Breast epithelium (tissue), 4 donors: ENCODE measurements at regions not wholly inside any gene's neighbourhood (a gene's known extent, or its start where the extent isn't known, plus 50 kb on each side); places are given as distances from the start of the nearest gene placed in this dataset.

Source experiments
- DNase-seq, 2 donors: peaks; one replicate each; pipeline ENCODE4 v3.0.0-alpha.2; 2019; ENCODE audit warnings: low spot score in 2 of 2
- H3K27ac ChIP-seq, 2 donors: fragments of 200-600 bp; sonication (generic) in 1 of 2; one replicate each; pipeline ENCODE4 v1.5.1; 2016 to 2019; ENCODE audit warnings: mild to moderate bottlenecking in 1 of 2
- H3K27me3 ChIP-seq, 2 donors: fragments of 200-600 bp; sonication (generic) in 1 of 2; one replicate each; pipeline versions ENCODE4 v1.5.1 to v1.6.0; 2017 to 2019; ENCODE audit warnings: control low read depth in 1 of 2, mild to moderate bottlenecking in 1 of 2
- H3K36me3 ChIP-seq: fragments of 200-600 bp; one replicate; pipeline ENCODE4 v1.5.1; 2019
- H3K4me1 ChIP-seq, 2 donors: fragments of 200-600 bp; sonication (generic); one replicate each; pipeline ENCODE4 v1.5.1; 2016 to 2019; ENCODE audit warnings: control low read depth in 1 of 2
- H3K4me3 ChIP-seq, 3 donors: fragments of 200-600 bp; sonication (generic); 1 replicate in 2 of 3; 2 replicates in 1 of 3; pipeline ENCODE4 v1.5.1; 2016 to 2019; ENCODE audit warnings: mild to moderate bottlenecking in 3 of 3, moderate library complexity in 2 of 3
- H3K9me3 ChIP-seq, 2 donors: fragments of 200-600 bp; sonication (generic) in 1 of 2; one replicate each; pipeline ENCODE4 v1.5.1; 2016 to 2019; ENCODE audit warnings: control low read depth in 1 of 2
- POLR2A ChIP-seq: fragments of 450-650 bp; IDR thresholded peaks from one replicate; pipeline ENCODE4 v1.6.1; 2016; ENCODE audit warnings: antibody characterized with exemption, mild to moderate bottlenecking, moderate library complexity
- POLR2AphosphoS5 ChIP-seq, 3 donors: sonication (generic); formaldehyde crosslinking; IDR thresholded peaks; one replicate each; pipeline ENCODE4 v1.6.1; 2017; ENCODE audit warnings: antibody characterized with exemption in 3 of 3
- intact Hi-C: fragments of 100-400 bp; cut with DNase I; formaldehyde crosslinking; loops from one replicate; pipeline ENCODE4 v1.15.1; 2023; ENCODE audit warnings: low total_unique reads
- TF ChIP-seq, protein P1 (sequence below), 3 donors: fragments of 450-650 bp; IDR thresholded peaks; one replicate each; pipeline ENCODE4 v1.5.1; 2016 to 2017; ENCODE audit warnings: antibody characterized with exemption in 3 of 3, mild to moderate bottlenecking in 3 of 3, moderate library complexity in 3 of 3

DNA sequence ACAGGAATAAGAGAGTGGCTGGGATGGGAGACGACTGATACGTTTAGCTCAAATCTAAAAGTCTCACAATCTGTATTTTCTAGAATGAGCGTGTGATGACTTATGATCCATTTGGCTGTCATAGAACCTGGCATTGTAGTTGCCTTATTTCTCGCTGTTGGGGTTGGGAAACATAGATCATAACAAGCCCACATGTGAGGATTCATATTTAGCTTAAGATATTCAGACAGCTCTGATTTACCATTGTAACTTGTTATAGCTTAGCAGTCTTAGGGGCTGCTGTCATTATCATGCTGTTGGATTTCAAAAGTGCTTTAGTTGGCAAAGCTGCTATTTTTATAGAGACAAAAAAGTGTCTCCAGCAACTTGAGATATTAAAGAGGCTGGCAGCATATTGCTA, 871.3 kb downstream of the ZPLD1 start:
- Histone ChIP-seq H3K27me3 (no peaks in the 10 kb centered on the region), H3K27ac (no peak overlapping the region), H3K36me3 (no peaks in the 10 kb centered on the region), H3K4me3 (no peak overlapping the region), H3K9me3 (no peaks in the 10 kb centered on the region), H3K4me1 (no peaks in the 10 kb centered on the region)
- intact Hi-C loops: no loop called here
- DNase-seq: no peak
- no peak for TF ChIP-seq POLR2AphosphoS5 (IDR thresholded peaks at IDR 0.05)
- no peak for TF ChIP-seq POLR2A
- TF ChIP-seq, protein P1, sequence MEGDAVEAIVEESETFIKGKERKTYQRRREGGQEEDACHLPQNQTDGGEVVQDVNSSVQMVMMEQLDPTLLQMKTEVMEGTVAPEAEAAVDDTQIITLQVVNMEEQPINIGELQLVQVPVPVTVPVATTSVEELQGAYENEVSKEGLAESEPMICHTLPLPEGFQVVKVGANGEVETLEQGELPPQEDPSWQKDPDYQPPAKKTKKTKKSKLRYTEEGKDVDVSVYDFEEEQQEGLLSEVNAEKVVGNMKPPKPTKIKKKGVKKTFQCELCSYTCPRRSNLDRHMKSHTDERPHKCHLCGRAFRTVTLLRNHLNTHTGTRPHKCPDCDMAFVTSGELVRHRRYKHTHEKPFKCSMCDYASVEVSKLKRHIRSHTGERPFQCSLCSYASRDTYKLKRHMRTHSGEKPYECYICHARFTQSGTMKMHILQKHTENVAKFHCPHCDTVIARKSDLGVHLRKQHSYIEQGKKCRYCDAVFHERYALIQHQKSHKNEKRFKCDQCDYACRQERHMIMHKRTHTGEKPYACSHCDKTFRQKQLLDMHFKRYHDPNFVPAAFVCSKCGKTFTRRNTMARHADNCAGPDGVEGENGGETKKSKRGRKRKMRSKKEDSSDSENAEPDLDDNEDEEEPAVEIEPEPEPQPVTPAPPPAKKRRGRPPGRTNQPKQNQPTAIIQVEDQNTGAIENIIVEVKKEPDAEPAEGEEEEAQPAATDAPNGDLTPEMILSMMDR (IDR thresholded peaks at IDR 0.05): no peak

- Histone ChIP-seq H3K9me3 (no peaks in the 10 kb centered on the region), H3K4me3 (no peak overlapping the region), H3K4me1 (no peaks in the 10 kb centered on the region), H3K27ac (no peak overlapping the region), H3K27me3 (no peaks in the 10 kb centered on the region), H3K36me3 (no peaks in the 10 kb centered on the region)
- TF ChIP-seq, protein P1 (IDR thresholded peaks at IDR 0.05): no peak
- no peak for TF ChIP-seq POLR2AphosphoS5 (IDR thresholded peaks at IDR 0.05)
- TF ChIP-seq POLR2A: no peak
- no peak for DNase-seq
- intact Hi-C loops: no loop called here
Measured at GRCh38 chr3:103308921-103309320, 874.1 kb downstream of the ZPLD1 start.

DNA sequence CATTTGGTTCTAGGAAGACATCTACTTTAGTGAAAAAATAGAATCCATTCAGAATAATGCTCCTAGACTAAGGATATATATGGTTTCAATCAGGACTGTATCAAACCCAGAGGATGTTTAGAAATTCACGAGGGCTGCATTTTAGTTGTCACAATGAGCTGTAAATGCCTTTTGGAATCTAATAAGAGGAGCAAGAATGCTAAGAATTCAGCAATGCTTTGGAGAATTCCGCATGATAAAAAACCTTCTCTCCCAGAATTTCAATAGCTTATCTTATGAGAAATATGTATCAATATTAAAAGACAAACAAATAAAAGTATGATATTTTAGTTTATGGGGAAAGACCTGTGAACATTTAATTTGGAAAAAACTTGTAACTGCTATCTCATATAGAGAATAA, 885.1 kb downstream of the ZPLD1 start:
- no peak overlapping the region for H3K27ac ChIP-seq
- intact Hi-C loops: no loop called here
- H3K36me3 ChIP-seq: no peaks in the 10 kb centered on the region

DNA sequence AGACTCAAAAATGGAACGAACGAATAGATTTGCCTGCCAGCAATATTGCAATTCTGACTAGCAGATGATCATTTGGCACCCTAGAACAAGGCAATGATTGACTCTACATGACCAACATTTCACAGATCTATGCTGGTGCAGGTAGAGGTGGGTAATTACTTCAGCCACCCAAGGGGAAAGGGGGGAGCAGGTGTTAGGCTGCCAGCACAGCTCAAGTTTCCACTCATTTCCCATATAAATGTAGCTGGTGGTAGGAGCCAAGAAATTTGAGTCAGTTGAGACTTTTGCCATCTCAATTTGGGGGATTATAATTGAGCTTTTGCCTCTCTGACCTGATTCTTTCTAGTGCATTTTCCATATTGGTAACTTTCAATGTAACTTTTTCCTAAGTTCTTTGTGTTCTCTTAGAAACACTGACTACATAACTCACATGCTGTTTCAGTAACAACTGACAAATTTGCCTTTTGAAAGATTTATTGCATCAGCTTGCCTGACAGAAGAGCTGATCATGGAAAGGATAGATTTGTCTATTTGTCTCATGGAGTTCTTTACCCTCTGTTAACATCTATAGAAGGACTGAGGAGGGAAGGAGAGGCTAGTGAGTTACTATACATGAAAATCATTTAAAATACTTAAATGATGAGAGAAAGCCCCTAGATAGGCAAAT, 902.5 kb downstream of the ZPLD1 start:
- Histone ChIP-seq H3K27me3 (no peaks in the 10 kb centered on the region), H3K4me3 (no peak overlapping the region), H3K27ac (no peak overlapping the region), H3K36me3 (no peaks in the 10 kb centered on the region), H3K9me3 (no peaks in the 10 kb centered on the region), H3K4me1 (no peaks in the 10 kb centered on the region)
- TF ChIP-seq, protein P1 (IDR thresholded peaks at IDR 0.05): no peak
- TF ChIP-seq POLR2AphosphoS5 (IDR thresholded peaks at IDR 0.05) (no peak), POLR2A (no peak)
- DNase-seq: no peak
- intact Hi-C loops: no loop called here

More for the DNA sequence above, 885.1 kb downstream of the ZPLD1 start:
- DNase-seq: no peak
- no peak overlapping the region for H3K4me3 ChIP-seq
- H3K27me3 ChIP-seq: no peaks in the 10 kb centered on the region
- no peaks in the 10 kb centered on the region for H3K9me3 ChIP-seq
- no peak for TF ChIP-seq POLR2AphosphoS5 (IDR thresholded peaks at IDR 0.05)
- no peaks in the 10 kb centered on the region for H3K4me1 ChIP-seq

DNA sequence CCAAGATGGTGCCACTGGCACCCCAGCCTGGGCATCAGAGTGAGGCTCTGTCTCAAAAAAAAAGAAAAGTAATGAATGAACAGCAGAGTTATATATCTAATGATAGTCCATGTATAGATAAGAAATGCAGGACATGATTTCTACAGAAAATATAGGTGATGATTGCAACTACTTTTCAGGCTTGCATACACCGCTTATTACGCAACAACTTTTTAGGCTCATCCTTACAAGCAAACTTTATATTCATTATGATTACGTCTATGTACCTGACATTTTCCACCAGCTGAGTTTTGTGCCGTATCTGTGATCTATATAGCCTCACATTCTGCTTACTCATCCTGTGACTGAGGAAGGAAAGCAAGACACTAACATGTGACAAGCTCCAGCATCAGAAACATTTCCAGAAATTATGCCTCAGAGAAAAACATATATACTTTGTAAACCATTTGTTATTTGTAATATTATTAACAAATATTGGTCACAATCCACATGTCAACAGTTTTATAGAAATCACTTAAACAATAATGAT, 906.3 kb downstream of the ZPLD1 start:
- Histone ChIP-seq H3K27me3 (no peaks in the 10 kb centered on the region), H3K4me1 (no peaks in the 10 kb centered on the region), H3K27ac (no peak overlapping the region), H3K9me3 (no peaks in the 10 kb centered on the region), H3K4me3 (no peak overlapping the region), H3K36me3 (no peaks in the 10 kb centered on the region)
- DNase-seq: no peak
- intact Hi-C loops: no loop called here
- no peak for TF ChIP-seq POLR2A
- TF ChIP-seq, protein P1 (IDR thresholded peaks at IDR 0.05): no peak
- no peak for TF ChIP-seq POLR2AphosphoS5 (IDR thresholded peaks at IDR 0.05)
